ENCODE measurements at regions not wholly inside any gene's neighbourhood (a gene's known extent, or its start where the extent isn't known, plus 50 kb on each side); places are given as distances from the start of the nearest gene placed in this dataset.

DNA sequence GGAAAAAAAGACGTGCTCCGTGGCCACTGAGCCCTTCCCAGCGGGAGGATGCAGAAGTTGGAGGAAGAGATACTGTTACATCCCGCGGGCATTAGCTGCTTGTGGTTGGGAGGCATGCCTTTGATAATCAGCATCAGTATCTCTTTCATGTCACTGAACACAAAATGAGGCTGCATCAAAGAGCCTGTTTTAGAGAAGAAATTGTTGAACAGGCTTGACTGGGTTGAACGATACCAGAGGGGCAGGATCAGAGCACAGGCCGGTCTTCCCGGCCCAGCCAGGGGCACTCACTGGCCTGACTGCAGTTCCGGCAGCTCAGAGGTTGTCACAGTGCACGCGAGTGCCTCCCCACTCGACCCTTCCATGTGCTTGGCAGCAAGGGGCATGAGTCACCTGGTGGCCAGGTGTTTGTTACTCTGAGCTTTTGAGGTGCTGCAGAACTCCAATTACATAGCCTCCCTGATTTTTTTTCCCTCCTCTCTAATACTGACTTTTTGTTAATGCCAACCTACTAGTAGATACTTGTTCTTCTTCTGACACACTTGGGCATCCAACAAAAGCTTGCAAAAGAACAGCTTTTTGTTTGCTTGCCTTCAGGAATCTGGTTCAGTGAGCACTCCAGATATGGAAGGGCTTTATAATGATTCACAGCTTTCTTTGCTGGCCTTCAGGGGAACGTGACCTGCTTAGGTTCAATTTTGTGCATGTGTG is 121.6 kb downstream of the VAPA start:
- DNase-seq, result no peak

DNA sequence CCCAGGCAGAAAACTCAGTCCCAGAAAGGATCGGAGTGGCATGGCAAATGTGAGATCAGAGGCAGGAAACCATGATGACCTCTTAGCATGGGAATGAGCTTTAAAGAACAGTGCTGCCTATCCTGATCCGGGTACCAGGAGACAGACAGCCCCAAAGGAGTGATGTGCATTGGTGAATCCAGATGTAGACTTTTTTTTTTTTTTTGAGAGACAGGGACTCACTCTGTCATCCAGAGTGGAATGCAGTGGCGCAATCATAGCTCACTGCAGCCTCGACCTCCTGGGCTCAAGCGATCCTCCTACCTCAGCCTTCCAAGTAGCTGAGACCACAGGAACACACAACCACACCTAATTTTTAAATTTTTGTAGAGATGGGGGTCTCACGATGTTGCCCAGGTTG is 122.7 kb downstream of the VAPA start:
- no peak for DNase-seq

DNA sequence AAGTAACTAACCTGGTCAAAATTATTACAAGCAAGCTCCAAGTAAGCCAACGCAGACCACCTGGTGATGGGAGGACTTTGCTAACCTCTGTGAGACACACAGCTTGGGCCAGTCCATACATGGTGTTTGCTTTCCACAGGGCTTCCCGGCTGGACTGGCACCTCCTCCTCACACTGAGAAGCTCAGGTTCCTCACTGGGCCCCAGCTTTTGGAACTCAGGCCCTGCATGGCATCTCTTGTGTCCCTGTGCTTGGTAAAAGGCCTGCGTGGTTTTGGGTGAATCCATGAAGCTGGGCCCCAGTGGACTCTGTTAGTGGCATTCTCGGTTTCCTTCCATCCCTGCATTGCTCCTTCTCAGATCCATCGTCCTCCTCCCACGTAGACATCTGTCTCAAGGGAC is 123.4 kb downstream of the VAPA start:
- DNase-seq, result no peak

DNA sequence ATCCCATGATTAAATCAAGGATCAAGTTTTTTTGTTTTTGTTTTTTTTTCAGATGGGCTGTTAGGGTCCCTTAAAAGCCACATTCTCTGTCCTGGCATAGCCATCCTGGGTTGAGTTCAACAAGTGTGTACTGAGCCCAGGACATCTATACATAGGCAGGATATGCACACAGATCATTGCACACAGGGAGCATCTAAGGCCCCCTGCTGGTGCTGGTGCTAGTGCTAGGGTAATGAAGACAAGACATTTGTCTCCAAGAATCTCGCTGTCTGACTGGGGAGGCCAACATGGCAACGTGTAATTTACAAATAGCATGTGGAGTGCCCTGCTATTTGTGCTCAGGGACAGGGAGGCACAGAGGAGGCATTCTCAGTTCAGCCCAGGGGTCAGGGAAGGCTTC is 124.5 kb downstream of the VAPA start:
- DNase-seq, result no peak

DNA sequence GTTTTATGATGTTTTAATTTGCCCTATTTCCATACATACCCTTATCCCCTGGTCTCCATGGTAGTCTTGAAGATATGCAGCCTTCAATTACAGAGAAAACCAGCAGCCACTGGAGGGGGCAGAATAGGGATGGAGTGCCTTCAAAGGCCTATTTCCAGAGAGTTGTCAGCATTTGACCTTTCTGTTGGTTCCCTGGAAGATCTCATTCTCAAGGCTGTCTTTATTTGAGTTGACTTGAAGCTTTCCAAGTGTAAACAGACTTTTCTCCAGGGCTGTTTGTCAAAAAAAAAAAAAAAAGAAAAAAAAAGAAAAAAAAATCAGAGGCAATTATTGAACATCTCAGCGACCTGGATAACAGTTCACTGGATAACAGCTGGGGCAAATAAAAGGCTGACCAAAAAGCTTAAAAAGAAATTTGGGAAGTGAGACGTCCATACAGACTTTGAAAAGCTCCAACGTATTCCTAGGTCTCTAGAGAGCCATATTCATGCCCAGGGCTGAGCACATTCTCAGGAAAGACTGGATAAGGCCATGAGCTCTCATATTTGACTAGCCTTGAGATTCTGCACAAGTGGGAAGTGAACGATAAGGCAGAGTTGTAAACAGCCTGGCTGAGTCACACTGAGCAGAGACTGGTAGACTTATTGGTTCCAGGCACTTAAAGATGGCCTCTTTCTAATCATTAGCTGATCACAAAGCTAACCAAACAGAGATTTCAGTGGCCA is 126.6 kb downstream of the VAPA start:
- DNase-seq, result no peak

DNA sequence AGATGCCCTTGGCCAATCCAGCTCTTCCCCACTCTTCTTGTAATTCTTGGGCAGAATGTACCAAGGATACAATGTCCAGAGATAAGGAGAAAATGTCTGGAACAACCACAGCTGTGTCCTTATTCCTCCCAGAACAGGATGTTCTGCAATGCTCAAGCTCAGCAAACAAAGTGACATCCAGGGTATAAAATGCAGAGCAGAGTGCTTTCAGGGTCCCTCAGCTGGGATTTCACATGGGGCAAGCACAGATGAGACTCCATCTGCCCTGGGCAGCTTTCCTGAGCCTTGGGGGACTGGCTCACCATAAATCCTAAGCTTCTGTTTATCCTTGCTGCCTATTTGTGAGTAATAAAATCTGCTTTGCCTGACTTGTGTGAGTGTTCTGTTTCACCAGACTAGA is 127.4 kb downstream of the VAPA start:
- DNase-seq, result no peak

DNA sequence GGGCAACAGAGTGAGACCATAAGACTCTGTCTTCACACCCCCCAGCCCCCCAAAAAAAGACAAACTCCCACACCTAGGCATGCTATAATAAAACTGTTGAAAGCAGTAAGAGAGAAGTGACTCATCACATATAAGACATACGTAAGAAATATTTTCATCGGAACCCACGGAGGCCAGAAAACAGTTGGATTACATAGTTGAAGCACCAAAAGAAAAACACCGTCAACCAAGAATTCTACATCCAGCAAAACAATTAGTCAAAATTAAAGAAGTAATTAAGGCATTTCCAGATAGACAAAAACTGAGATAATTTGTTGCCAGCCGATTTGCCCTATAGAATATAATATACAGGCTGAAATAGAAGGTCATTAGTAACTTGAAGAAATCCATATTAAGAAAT is 128.7 kb downstream of the VAPA start:
- no peak for DNase-seq

DNA sequence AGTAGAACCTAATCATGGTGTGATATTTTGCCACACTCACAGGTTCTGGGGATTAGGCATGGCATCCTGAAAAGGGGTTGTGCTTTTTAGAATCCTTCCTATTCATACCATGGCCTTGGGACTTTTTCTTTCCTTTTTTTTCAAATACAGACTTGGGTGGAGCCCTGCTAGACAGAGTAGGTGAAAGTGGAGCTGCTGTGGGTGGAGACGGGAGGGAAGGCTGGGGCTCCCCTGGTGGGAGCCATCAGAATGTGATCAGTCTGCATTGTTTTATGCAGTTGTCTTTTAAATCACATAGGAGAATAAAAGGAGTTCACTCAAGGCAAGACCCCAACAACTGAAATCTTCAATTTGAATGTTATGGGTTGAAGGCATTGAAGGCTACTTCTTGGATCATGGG is 130.2 kb downstream of the VAPA start:
- no peak for DNase-seq

DNA sequence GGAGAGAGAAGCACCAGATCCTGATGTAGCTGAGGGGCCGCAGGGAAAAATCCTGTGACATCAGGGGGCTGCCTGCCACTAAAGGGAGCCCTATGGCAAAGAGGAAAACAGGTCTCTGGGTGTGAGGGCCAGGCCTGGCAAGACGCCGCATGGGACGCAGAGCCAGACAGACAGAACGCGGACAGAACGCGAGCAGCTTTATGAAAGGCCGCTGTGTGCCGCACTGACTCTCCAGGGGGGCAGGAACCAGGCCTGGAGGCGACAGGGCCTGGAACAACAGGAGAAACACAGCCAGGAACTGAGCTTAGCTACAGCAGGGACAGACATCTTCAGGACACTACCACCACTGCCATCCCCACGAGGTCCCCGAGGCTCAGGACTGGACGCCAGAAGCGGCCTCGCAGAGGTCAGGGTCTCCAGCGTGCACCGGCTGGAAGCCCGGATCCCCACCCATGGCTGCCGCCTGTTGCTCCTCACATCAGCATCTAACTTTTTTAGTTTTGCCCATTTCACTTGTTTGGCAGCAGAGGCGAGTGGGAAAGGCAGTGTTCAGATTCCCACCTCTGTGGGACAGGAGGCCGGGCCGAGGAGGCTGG is 131.6 kb downstream of the VAPA start:
- DNase-seq, result no peak

DNA sequence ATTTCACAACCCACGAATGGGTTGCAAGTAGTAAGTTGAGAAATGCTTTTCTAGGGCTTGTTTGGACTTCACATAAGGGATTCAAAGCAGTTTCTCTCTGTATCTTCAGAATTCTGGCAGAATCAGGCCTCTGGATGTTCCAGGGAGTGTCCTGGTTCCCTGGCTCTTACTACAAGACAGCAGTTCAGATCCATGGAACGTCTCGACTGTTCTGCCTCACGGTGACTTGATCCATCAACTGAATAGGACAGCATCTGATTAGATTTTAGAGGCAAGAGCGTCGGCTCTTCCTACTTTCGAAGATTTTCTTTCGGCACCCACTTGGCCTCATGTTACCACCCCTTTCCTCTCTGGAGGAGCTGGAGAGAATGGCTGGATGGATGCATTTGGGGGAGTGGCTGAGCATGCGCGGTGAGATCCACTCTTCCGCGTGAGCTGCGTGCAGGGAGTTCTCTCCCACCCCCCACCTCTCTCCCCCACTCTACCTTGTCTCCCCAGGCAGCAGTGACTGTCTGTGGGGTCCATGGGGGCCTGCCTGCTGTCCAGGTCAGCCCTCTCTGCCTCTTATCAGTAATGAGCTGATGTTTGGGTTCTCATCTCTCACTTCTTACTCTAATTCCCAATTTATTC is 132.5 kb downstream of the VAPA start:
- no peak for DNase-seq

DNA sequence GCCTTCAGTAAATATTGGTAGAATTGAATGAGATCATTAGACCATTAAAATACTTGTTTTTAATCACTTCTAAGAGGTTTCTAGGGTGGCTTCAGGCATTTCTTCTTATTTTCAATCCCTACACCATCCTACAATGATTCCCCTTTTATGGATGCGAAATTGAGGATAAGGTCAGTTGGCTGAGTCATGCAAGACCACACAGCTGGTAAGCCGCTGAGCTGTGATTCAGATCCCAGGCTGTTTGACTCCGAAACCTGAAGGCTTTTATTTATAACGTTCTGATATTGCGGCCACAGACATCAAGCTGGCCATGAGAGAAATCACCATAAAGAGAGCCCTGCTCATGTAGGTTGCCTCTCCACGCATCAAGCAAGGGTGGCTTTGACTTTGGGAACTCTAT is 133.4 kb downstream of the VAPA start:
- DNase-seq, result no peak

DNA sequence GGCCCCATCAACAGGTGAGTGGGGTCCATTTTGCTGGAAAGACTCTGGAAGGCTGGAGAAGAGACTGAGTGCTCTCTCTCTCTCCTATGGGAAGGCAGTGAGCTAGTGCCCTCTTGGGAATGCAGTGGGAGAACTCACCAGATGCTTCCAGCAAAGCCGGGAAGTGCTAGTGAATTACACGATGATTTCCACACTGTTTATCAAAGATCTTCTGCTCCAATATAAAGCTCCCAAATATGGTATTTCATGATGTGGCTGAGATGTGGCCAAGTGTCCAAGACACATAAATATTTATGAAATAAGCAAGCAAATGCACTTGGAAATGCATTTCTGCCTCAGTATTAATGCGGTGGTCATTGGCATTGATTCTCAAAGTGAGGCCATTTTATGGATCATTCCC is 135.9 kb downstream of the VAPA start:
- DNase-seq, result no peak

DNA sequence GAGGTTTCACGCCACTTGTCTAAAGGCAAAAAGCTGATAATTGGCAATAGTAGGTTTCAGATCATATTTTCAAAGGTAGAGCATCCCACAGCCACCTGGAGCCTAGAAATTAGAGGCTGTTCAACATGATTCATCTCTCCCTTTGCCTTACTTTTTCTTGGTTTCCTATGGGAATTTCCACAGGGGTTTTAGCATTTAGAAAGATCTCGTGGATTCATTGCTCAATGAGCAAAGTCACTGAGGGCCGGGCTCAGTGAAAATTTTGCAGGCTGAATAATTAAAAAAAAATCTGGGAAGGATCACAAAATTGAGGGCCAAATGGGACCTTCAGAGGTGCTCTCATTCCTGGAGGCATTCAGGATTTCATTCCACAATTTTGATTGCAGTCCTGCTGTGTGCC is 137.1 kb downstream of the VAPA start:
- no peak for DNase-seq

DNA sequence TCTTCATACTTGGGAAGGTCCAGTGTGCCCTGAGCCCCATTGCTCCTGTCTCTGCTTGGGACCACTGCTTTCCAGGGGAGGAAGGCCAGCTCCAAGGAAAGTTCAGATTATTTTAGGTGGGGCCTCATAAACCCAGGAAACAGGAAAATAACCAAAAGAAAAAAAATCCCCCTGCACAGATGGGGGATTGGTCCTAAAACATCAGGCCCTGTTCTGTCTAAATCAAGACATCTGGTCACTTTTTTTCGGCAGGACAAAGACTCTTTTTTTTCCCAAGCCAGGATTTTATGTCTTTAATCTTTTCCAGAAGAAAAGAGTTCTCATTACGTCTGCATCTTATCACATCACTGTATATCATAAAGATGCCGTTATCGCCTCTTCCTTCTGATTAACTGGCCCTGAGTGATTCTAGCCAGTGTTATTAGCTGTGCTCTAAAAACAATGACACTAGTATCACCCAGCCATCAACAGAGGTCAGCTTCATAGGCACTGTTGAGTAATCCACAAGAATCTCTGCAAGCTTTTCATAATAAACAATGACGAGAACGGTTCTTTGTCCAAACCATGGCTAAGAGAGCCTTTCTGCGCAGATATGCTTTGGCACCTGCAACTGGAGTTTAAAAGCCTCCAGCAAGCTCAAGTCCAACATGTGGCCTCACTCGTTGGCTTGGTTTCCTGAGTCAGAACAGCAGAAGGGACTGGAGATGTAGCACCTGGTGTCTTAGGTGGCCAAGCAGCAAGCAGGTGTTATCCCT is 138.2 kb downstream of the VAPA start:
- DNase-seq, result no peak

DNA sequence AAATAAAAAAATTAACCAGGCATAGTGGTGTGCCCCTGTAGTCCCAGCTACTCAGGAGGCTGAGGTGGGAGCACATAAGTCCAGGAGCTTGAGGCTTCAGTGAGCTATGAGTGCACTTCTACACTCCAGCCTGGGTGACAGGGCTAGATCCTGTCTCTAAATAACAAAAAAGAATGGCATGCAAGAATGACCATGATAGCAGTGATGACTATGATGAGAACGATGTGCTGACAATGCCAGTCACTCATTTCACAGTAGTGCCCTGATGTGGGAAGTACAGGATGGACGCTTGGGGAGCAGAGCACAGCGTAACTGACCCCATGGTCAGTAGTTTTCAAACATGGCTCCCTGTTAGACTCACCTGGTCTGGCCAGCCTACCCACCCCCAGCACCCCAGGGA is 139.1 kb downstream of the VAPA start:
- no peak for DNase-seq

DNA sequence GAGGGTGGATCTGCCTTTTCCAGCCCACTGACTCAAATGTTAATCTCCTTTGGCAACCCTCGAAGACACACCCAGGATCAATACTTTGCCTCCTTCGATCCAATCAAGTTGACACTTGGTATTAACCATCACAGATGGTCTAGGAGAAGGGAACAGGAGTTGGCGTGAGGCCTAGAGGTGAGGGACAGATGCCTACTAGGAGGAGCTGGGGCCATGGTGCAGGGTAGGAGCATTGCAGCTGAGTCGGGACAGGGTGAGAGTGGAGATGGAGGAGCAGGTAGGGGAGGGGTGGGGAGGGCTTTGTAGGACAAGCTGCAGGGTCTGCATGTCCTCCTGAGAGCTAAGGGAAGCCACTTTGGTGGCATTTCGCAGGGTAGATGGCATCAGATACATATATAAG is 140.0 kb downstream of the VAPA start:
- DNase-seq, result no peak

DNA sequence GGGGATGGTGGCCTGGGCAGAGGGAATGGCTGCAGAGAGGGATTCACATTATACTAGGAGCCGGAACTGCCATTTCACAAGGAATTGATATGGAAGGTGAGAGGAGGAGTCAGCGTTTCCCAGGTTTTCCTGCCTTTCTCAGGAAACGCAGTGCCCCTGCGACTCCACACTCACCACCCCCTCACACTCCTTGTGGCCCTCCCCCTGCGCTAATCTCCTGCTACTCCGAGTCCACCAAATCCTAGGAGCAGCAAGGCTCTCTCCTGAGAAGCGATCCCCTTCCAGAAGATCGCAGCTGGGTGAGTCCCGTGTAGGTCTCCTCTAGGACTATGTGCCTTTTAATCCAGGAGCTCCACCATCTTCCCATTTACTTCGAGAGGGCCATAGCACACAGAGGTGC is 140.6 kb downstream of the VAPA start:
- DNase-seq, result no peak

DNA sequence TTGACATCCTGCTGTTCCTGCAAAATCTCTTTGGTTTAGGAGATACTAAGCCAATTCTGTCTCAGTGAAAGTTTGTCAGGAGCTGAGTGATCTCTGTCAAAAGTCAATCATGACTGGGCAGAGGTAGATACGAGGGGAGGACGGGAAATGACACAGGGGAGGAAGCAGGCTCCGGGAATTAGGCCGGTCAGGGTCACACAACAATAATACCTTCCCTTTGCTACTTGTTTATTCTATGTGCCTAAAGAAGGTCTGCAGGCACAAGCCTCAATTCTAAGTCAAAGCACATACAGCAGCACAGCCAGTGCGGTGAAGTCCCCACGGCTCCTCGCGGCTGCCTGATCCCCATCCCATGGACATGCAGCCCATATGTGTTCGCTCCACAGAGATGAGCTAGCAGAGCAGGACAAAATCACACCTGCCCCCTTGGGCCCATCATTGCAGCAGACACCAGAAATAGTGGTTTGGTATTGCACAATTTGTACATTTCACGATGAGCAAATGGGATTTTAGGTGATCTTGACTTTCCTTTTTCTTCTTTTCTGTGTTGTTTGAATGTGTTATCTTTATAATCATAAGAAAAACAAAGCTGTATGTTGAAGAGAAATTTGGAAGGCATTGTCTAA is 141.4 kb downstream of the VAPA start:
- no peak for DNase-seq

DNA sequence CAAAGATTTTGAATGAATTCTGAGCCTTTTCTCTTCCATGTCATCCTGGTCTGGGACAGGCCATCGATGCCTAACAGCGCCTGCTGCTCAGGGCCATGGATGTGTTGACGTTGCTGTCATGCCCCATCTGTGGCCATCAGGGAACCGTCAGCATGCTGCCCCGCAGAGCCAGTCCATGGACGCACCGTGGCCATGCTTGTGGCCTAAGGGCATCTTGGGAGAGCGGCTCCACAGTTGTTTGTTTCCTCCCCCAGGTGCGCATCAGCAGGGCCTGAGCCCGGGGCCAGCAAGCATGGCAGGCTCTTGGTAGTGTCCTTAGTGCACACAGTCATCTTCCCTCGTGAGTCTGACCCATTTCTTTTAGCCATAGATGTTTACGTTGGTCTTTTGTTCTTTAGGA is 142.7 kb downstream of the VAPA start:
- DNase-seq, result no peak

DNA sequence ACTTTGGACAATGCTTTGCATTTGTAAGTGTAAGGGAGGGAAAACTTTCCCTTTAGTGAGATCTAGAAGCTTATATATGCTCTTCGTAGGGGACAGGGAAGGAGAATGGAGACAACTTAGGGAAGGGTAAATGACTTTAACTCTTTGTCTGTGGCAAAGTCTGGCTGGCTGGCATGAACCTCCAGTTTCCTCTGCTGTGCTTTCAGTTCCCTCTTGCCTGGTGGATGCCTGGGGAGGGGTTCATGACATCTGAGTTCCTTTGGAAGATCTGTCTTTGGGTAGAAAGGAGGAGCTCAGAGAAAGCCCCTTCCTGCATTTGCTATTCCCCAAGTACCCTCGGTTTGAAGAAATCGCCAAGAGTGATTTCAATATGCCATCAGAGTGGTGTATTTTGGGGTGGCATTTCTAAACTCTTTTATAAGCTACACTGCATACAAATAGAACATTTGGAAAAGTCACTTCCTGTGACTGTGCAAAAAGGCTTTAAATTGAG is 143.6 kb downstream of the VAPA start:
- no peak for DNase-seq

DNA sequence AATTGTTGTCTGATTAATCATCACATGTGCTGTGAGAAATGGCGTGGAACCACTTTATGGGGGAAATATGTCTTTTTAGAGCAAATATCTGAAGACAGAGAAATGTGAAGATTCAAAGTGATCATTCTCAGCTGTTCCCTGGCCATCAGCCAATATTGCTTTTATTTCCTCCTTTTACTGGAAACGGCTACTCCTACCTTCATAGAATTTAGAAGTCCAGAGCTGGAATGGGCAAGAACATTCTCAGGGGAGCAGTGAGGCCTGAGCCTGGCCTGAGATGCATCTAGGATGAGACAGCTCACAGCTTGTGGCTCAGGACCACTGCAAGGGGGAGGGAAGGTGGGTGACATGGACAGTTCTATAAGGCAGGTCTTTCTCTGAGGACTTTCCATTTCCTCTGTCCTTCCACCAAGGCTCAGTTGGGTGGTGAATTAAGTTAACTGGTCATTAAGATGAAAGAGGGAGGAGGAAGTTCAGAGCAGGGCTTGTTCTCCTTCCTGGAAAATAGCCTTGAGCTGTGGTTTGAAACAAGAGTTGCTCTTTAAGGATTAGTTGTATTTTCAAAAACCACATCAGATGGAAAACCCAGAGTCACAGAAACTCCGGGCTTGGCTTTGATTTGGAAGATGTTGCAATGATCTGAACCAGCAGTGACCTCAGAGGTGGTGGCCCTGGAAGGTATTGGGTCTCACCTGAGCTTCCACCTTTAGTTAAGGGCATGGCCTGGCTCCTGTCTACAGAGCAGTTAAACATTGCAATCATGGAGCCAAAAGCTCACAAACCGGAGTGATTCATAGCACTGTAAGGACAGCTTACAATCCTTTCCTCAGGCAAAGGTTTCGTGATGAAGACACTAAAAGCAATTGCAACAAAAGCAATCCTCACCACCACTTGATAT is 144.3 kb downstream of the VAPA start:
- no peak for DNase-seq

All from NCI-H1105 (cell line).